ENCODE measurements at regions not wholly inside any gene's neighbourhood (a gene's known extent, or its start where the extent isn't known, plus 50 kb on each side); places are given as distances from the start of the nearest gene placed in this dataset.

DNA sequence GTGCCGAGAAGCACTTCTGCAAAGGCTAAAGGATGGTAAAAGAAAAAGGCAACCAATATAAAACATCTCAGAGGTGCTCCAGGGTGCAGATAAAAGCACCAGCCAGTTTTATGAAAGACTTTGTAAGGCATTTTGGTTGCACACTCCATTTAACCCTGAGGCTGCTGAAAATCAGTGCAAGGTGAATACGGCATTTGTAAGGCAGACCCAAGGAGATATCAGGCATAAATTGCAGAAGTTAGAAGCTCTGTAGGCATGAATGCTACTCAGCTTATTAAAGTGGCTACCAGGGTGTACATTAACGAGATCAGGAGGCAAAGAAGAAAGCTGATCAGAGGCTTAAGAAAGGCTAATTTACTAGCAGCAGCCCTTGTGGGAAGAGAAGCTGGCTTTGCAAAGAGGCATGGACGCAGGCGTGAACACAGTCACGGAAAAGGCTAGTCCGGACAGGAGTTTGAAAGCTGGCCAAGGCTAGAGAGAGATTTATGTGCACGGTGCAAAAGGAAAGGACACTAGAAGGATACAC lies 99.6 kb downstream of the ZNF429 start:
- Histone ChIP-seq H3K27me3 (ENCODE audit: control insufficient read depth, insufficient read depth, low read length) (no peaks in the 10 kb centered on the region), H3K36me3 (ENCODE audit: control insufficient read depth, insufficient read depth, low read length) (no peaks in the 10 kb centered on the region), H3K4me3 (ENCODE audit: low read depth, low read length) (peak overlapping the region; percentile 20)
- FAIRE-seq: peak; percentile 85
- peak; percentile 71 for DNase-seq (ENCODE audit: low read depth)
- TF ChIP-seq, protein P1, sequence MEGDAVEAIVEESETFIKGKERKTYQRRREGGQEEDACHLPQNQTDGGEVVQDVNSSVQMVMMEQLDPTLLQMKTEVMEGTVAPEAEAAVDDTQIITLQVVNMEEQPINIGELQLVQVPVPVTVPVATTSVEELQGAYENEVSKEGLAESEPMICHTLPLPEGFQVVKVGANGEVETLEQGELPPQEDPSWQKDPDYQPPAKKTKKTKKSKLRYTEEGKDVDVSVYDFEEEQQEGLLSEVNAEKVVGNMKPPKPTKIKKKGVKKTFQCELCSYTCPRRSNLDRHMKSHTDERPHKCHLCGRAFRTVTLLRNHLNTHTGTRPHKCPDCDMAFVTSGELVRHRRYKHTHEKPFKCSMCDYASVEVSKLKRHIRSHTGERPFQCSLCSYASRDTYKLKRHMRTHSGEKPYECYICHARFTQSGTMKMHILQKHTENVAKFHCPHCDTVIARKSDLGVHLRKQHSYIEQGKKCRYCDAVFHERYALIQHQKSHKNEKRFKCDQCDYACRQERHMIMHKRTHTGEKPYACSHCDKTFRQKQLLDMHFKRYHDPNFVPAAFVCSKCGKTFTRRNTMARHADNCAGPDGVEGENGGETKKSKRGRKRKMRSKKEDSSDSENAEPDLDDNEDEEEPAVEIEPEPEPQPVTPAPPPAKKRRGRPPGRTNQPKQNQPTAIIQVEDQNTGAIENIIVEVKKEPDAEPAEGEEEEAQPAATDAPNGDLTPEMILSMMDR (IDR thresholded peaks at IDR 0.05; ENCODE audit: insufficient read depth, low read length, severe bottlenecking): no peak
